ENCODE measurements at regions not wholly inside any gene's neighbourhood (a gene's known extent, or its start where the extent isn't known, plus 50 kb on each side); places are given as distances from the start of the nearest gene placed in this dataset.

DNA sequence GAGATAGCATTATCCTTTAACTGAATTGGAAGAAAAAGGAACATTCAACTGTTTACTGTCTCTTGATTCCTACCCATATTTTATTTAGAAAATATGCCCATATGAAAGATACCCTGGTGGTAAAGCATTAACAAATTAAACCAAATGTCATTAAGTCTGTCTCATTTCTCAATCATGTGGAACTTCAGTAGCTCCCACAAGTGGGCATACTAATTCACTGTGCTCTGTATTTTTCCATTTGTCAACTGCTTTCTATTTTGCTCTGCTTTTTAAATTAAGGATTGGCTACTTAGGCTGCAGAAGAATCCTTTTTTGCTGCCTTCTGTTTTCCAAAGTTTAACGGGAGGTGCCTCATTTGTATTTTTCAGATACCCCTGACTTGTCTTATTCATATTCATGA, 77.2 kb downstream of the DDIT4L start (continued):
- TF ChIP-seq, protein P1, sequence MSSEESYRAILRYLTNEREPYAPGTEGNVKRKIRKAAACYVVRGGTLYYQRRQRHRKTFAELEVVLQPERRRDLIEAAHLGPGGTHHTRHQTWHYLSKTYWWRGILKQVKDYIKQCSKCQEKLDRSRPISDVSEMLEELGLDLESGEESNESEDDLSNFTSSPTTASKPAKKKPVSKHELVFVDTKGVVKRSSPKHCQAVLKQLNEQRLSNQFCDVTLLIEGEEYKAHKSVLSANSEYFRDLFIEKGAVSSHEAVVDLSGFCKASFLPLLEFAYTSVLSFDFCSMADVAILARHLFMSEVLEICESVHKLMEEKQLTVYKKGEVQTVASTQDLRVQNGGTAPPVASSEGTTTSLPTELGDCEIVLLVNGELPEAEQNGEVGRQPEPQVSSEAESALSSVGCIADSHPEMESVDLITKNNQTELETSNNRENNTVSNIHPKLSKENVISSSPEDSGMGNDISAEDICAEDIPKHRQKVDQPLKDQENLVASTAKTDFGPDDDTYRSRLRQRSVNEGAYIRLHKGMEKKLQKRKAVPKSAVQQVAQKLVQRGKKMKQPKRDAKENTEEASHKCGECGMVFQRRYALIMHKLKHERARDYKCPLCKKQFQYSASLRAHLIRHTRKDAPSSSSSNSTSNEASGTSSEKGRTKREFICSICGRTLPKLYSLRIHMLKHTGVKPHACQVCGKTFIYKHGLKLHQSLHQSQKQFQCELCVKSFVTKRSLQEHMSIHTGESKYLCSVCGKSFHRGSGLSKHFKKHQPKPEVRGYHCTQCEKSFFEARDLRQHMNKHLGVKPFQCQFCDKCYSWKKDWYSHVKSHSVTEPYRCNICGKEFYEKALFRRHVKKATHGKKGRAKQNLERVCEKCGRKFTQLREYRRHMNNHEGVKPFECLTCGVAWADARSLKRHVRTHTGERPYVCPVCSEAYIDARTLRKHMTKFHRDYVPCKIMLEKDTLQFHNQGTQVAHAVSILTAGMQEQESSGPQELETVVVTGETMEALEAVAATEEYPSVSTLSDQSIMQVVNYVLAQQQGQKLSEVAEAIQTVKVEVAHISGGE (tag by site-specific recombination; conservative IDR thresholded peaks at IDR 0.05; ENCODE audit: low read depth) = no peak
- TF ChIP-seq ZSCAN16 (tag by site-specific recombination; IDR thresholded peaks at IDR 0.05) = no peak
- no peak for TF ChIP-seq ZBTB7A (tag by site-specific recombination; IDR thresholded peaks at IDR 0.05; ENCODE audit: low read depth)
- no peak for TF ChIP-seq SP2 (tag by site-specific recombination; IDR thresholded peaks at IDR 0.05)
- TF ChIP-seq ZNF670 (tag by site-specific recombination; IDR thresholded peaks at IDR 0.05; ENCODE audit: low read depth) = no peak
- TF ChIP-seq ZNF521 (tag by site-specific recombination; IDR thresholded peaks at IDR 0.05) = no peak
- TF ChIP-seq ZNF785 (tag by site-specific recombination; IDR thresholded peaks at IDR 0.05) = no peak
- no peak for TF ChIP-seq TRIM28 (IDR thresholded peaks at IDR 0.05; ENCODE audit: borderline replicate concordance, low read length)
- TF ChIP-seq ZIC2 (tag by site-specific recombination; IDR thresholded peaks at IDR 0.05) = no peak
- no peak for TF ChIP-seq ZBTB49 (tag by site-specific recombination; IDR thresholded peaks at IDR 0.05; ENCODE audit: low read depth)

DNA sequence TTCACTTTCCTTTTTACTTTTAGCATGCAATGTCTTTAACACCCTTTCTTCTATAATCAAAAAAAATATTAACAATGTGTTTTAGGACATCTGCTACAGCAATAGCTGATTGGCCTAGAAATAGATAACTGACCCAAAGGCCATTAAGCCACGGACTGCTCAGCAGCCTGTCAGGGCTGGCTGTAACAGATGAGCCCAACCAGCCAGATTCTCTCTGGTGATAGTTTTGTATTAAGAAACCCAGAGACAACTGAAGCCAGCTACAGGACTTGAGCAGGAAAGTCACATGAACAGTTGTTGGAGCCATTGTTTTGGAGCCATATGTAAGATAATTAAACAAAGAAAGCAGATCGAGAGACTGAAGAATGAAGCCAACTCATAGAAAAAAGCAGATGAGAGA, 80.3 kb downstream of the DDIT4L start:
- H3K27ac ChIP-seq (ENCODE audit: extremely low read depth, low read depth, low read length) = no peak overlapping the region
- TF ChIP-seq SP3 (tag by site-specific recombination; IDR thresholded peaks at IDR 0.05) = no peak
- no peak for TF ChIP-seq ZNF132 (tag by site-specific recombination; IDR thresholded peaks at IDR 0.05; ENCODE audit: borderline replicate concordance)
- no peak for TF ChIP-seq SP7 (tag by site-specific recombination; IDR thresholded peaks at IDR 0.05)
- TF ChIP-seq TCF7L2 (IDR thresholded peaks at IDR 0.05; ENCODE audit: borderline replicate concordance, low read depth, low read length) = no peak
- TF ChIP-seq ZNF76 (tag by site-specific recombination; IDR thresholded peaks at IDR 0.05; ENCODE audit: borderline replicate concordance, low read depth) = no peak
- TF ChIP-seq ZBTB17 (tag by site-specific recombination; IDR thresholded peaks at IDR 0.05) = no peak
- TF ChIP-seq ZBTB10 (tag by site-specific recombination; IDR thresholded peaks at IDR 0.05) = no peak
- no peak for TF ChIP-seq SETDB1 (IDR thresholded peaks at IDR 0.05; ENCODE audit: insufficient read length, low read length)
- no peaks in the 10 kb centered on the region for H3K4me1 ChIP-seq (ENCODE audit: control insufficient read depth, insufficient read depth, low read length)
- no peak overlapping the region for H3K4me3 ChIP-seq (ENCODE audit: low read depth, low read length)
- H3K9me3 ChIP-seq (ENCODE audit: control insufficient read depth, insufficient read depth, low read depth, low read length) = no peaks in the 10 kb centered on the region
- no peaks in the 10 kb centered on the region for H3K36me3 ChIP-seq (ENCODE audit: control insufficient read depth in 2 of 2, insufficient read depth in 1 of 2, low read length in 2 of 2)
- ChIA-PET POLR2A (no interaction called here), CTCF (interaction anchor here (0.8 to 1.0 kb wide), 2 partner anchors 14 to 15 kb away, joined by 3 to 4 read pairs; no protein-coding TSS in a partner anchor)

All from HEK293 (cell line).